ENCODE measurements at regions not wholly inside any gene's neighbourhood (a gene's known extent, or its start where the extent isn't known, plus 50 kb on each side); places are given as distances from the start of the nearest gene placed in this dataset.

DNA sequence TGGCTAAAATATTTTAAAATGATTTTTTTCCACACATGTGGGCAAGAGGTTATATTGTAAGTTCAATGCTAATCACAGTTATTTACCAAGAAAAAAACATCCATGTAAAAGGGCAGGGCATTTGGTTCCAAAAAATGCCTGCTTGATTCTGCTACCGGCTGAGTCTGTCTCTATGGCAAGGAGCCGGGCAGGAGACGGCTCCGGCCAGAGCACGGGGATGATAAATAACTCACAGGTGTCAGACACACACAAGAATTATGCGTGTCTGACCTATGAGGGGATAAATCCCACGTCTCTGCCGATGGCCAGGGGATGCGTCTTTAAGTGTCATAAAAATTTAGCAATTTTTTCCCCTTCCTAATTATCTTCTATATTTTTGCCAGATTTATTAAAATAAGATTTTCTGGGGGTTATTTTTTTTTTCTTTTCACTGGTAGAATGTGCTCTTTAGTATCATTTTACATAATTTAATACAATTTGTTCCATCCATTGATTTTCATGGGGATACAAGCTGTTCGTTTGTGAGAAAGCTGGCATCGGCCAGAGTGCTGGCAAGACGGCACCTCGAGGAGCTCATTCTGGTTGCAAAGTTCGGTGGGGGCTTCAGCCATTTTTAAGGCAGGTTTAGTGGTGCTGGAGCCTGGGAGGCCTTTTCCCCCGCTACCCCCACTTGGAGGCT lies 253.9 kb downstream of the ZNF536 start:
- Mint-ChIP-seq H3K36me3 (no peaks in the 10 kb centered on the region), H3K27ac (no peak overlapping the region), H3K4me3 (no peak overlapping the region), H3K4me1 (peaks cover 11% of the 10 kb centered on the region), H3K9me3 (peaks cover 21% of the 10 kb centered on the region), H3K27me3 (ENCODE audit: low read depth) (no peaks in the 10 kb centered on the region)
- TF ChIP-seq, protein P1, sequence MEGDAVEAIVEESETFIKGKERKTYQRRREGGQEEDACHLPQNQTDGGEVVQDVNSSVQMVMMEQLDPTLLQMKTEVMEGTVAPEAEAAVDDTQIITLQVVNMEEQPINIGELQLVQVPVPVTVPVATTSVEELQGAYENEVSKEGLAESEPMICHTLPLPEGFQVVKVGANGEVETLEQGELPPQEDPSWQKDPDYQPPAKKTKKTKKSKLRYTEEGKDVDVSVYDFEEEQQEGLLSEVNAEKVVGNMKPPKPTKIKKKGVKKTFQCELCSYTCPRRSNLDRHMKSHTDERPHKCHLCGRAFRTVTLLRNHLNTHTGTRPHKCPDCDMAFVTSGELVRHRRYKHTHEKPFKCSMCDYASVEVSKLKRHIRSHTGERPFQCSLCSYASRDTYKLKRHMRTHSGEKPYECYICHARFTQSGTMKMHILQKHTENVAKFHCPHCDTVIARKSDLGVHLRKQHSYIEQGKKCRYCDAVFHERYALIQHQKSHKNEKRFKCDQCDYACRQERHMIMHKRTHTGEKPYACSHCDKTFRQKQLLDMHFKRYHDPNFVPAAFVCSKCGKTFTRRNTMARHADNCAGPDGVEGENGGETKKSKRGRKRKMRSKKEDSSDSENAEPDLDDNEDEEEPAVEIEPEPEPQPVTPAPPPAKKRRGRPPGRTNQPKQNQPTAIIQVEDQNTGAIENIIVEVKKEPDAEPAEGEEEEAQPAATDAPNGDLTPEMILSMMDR (IDR thresholded peaks at IDR 0.05; ENCODE audit: unreplicated experiment) = no peak
- DNase-seq (ENCODE audit: low spot score in 2 of 2, unreplicated experiment in 2 of 2) = no peak

DNA sequence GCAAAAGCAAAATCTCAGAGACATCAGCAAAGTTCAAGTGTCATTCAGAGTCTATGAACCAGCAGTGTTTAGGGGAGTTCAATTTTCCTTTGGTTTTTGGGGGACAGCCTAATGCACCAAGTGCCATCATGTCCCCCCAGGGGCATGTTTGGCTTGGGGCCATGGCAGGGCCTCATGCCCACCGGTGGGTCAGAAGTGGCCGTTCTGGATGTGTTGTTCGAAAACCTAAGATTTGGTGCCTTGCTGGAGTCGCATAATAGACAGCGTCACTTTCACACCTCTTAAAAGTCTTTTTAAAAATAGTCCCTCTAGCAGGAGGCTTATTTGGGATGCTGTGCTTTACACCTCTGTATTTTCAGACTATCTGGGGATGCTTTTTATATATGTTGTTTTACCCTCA lies 250.1 kb downstream of the ZNF536 start:
- H3K36me3 Mint-ChIP-seq = no peaks in the 10 kb centered on the region
- DNase-seq (ENCODE audit: low spot score in 2 of 2, unreplicated experiment in 2 of 2) = no peak
- no peaks in the 10 kb centered on the region for H3K4me1 Mint-ChIP-seq
- H3K9me3 Mint-ChIP-seq = peaks cover 21% of the 10 kb centered on the region
- H3K27ac Mint-ChIP-seq = no peak overlapping the region
- no peak overlapping the region for H3K4me3 Mint-ChIP-seq
- peaks cover 17% of the 10 kb centered on the region for H3K27me3 Mint-ChIP-seq (ENCODE audit: low read depth)
- TF ChIP-seq, protein P1 (IDR thresholded peaks at IDR 0.05; ENCODE audit: unreplicated experiment) = no peak

DNA sequence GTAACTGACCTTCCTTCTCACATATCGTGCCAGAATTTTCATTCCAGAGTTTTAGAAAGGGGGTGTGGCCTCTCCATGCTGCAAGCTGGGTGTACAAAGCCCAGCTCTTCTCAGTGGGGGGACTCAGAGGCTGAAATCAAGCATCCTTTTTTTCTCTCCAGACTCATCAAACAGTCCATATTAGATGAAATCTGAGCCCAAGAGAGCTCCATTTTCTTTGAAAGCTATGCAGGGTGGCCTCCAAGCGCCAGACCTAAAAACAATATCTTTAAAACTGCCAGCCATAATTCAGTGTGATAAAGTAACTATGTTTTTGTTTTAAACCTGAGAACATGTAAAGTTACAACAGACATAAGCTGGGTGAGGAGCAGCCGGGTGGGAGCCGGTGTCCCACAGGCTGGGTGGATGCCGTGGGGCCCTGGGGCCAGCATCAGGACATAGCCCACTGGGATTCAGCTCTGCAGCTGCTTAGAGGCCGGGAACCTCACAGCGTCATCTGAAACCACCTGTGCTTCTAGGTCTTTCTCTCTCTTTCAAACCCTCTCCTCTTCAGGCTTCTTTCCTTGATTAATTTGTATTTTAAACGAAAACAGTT lies 249.2 kb downstream of the ZNF536 start:
- DNase-seq (ENCODE audit: low spot score in 2 of 2, unreplicated experiment in 2 of 2) = no peak
- TF ChIP-seq, protein P1 (IDR thresholded peaks at IDR 0.05; ENCODE audit: unreplicated experiment) = no peak
- Mint-ChIP-seq H3K27ac (no peak overlapping the region), H3K4me1 (no peaks in the 10 kb centered on the region), H3K4me3 (no peak overlapping the region), H3K9me3 (peaks cover 21% of the 10 kb centered on the region), H3K36me3 (no peaks in the 10 kb centered on the region), H3K27me3 (ENCODE audit: low read depth) (peaks cover 17% of the 10 kb centered on the region)

DNA sequence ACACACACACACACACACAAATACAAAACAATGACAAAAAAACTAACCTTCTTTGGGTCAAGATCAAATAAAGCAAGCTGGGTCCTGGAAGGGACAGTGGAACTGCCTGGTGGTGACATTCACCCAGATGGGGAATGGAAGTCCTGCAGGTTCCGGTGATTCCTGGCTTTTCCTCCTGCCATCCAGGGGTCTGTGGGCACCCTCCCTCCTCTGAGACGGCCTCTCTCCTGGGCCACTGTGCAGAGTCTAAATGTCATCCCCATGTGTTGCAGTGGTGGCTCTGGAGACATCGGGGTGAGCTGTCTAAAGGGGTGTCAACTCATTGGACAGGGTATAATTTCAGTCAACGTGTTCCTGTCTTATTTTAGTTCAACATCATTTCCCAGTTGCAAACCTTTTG lies 248.2 kb downstream of the ZNF536 start:
- H3K36me3 Mint-ChIP-seq = no peaks in the 10 kb centered on the region
- peaks cover 19% of the 10 kb centered on the region for H3K27me3 Mint-ChIP-seq (ENCODE audit: low read depth)
- H3K27ac Mint-ChIP-seq = no peak overlapping the region
- H3K4me1 Mint-ChIP-seq = no peaks in the 10 kb centered on the region
- no peak overlapping the region for H3K4me3 Mint-ChIP-seq
- TF ChIP-seq, protein P1 (IDR thresholded peaks at IDR 0.05; ENCODE audit: unreplicated experiment) = no peak
- DNase-seq (ENCODE audit: low spot score in 2 of 2, unreplicated experiment in 2 of 2) = no peak
- H3K9me3 Mint-ChIP-seq = peaks cover 21% of the 10 kb centered on the region

DNA sequence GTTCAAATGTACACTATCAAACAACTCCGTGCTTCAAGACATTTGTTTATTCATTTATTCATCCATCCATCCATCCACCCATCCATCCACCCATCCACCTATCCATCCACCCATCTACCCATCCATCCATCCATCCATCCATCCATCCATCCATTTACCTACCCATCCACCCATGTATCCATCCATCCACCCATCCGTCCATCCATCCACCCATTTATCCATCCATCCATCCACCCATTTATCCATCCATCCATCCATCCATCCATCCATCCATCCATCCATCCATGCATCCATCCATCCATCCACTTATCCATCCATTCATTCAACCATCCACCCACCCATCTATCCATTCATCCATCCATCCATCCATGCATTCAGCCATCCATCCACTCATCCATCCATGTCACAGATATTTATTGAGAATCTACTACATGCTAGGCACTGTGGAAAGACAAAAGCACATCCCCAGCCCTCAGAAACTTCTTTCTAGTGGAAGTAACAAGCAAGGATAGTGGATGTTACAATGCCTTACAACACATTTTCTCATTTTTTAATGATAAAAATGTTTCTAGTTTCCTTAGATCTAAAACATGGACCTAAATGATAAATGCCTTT lies 237.6 kb downstream of the ZNF536 start:
- peaks cover 3% of the 10 kb centered on the region for H3K9me3 Mint-ChIP-seq
- TF ChIP-seq, protein P1 (IDR thresholded peaks at IDR 0.05; ENCODE audit: unreplicated experiment) = no peak
- H3K4me3 Mint-ChIP-seq = no peak overlapping the region
- DNase-seq (ENCODE audit: low spot score in 2 of 2, unreplicated experiment in 2 of 2) = no peak
- peaks cover 16% of the 10 kb centered on the region for H3K27me3 Mint-ChIP-seq (ENCODE audit: low read depth)
- no peaks in the 10 kb centered on the region for H3K4me1 Mint-ChIP-seq
- no peak overlapping the region for H3K27ac Mint-ChIP-seq
- no peaks in the 10 kb centered on the region for H3K36me3 Mint-ChIP-seq

All from mesothelial cell of epicardium (in vitro differentiated cells).